ENCODE measurements at regions not wholly inside any gene's neighbourhood (a gene's known extent, or its start where the extent isn't known, plus 50 kb on each side); places are given as distances from the start of the nearest gene placed in this dataset.

DNA sequence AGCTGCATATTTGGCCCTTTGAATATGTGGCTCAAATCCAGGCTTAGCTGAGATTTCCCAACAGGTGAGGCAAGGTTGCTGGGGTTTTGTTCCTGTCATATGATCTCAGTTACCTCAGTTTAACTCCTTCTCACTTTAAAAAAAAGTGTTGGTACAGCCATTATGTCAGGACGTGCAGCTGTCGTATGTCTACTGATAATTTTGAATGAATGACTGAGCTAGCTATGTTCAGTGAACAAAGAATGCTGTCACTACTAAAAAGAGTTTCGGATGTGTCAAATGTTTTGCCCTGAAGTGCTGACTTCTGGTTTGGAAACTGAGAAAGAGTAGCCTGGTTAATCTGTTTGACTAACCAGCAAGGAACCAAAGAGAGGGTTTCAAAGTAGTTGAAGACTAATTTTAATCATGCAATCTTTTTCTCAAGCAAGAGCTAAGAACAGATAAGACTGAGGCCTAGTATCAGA is 106.3 kb upstream of the NR3C1 start:
- TF ChIP-seq JUN (CRISPR knock-in tag; IDR thresholded peaks at IDR 0.05), result no peak
- TF ChIP-seq PHF8 (CRISPR knock-in tag; IDR thresholded peaks at IDR 0.05), result no peak
- TF ChIP-seq SIN3A (IDR thresholded peaks at IDR 0.05; ENCODE audit: borderline replicate concordance, low read depth, low read length), result no peak
- TF ChIP-seq NFATC3 (CRISPR knock-in tag; IDR thresholded peaks at IDR 0.05), result no peak
- no peak for TF ChIP-seq TBL1XR1 (IDR thresholded peaks at IDR 0.05; ENCODE audit: borderline replicate concordance, low read length, partially characterized antibody)
- TF ChIP-seq NFE2 (CRISPR knock-in tag; IDR thresholded peaks at IDR 0.05), result no peak
- TF ChIP-seq ZNF839 (CRISPR knock-in tag; IDR thresholded peaks at IDR 0.05; ENCODE audit: borderline replicate concordance), result no peak
- TF ChIP-seq, protein P1, sequence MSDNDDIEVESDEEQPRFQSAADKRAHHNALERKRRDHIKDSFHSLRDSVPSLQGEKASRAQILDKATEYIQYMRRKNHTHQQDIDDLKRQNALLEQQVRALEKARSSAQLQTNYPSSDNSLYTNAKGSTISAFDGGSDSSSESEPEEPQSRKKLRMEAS (IDR thresholded peaks at IDR 0.05), result no peak
- no peak for TF ChIP-seq SPEN (CRISPR knock-in tag; IDR thresholded peaks at IDR 0.05; ENCODE audit: low read depth)
- TF ChIP-seq FOXJ3 (CRISPR knock-in tag; IDR thresholded peaks at IDR 0.05; ENCODE audit: borderline replicate concordance), result no peak
- TF ChIP-seq FOSL1 (CRISPR knock-in tag; IDR thresholded peaks at IDR 0.05; ENCODE audit: borderline replicate concordance), result no peak

Measured in HepG2 (cell line).